ENCODE measurements at regions not wholly inside any gene's neighbourhood (a gene's known extent, or its start where the extent isn't known, plus 50 kb on each side); places are given as distances from the start of the nearest gene placed in this dataset.
"Not testable (repeated sequence)": the region's sequence is repeated elsewhere in the genome, so short reads cannot be mapped to it uniquely, and the experiment has no call there.

DNA sequence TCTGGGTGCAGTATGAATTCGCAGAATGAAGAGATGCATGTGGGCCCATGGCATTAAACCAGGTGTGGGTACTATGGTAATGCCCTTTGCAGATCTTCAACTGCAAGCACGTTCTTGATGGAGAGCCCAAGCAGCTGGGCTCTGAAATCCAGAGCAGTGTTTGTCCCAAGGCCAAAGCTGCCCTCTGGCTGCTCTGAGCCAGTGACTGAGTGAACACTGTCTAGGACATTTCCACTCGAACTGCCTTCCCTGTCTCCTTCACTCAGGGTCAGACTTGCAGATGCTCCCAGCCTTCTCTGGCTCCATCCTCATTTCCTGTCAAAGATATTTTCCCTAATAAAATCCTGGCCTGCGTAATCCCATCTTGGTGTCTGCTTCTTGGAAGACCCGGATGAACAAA lies 80.2 kb upstream of the GJB6 start:
- DNase-seq (ENCODE audit: low read depth) = no peak

DNA sequence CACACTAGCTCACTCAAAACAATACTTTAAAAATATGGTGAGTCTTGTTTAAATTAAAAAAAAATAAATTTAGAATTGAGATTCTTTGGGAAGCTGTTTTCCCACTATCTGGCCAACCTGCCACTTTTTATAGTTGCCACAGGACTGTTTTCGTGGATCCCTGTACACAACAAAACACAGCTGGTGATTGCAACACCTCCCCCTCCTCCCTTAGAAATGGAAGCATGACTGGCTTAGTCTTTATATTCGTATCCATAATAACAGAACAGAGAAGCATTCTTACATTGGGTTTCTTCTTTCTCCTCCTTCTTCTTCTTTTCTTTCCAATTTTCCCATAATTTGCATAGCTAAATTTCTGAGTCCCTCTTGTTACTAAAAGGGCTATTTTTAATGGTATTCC lies 79.5 kb upstream of the GJB6 start:
- no peak for DNase-seq (ENCODE audit: low read depth)

GRCh38 chr13:20311022-20311421 lies 78.9 kb upstream of the GJB6 start:
- no peak for DNase-seq (ENCODE audit: low read depth)

- DNase-seq (ENCODE audit: low read depth) = no peak
Measured at GRCh38 chr13:20306039-20306438, 73.9 kb upstream of the GJB6 start.

DNA sequence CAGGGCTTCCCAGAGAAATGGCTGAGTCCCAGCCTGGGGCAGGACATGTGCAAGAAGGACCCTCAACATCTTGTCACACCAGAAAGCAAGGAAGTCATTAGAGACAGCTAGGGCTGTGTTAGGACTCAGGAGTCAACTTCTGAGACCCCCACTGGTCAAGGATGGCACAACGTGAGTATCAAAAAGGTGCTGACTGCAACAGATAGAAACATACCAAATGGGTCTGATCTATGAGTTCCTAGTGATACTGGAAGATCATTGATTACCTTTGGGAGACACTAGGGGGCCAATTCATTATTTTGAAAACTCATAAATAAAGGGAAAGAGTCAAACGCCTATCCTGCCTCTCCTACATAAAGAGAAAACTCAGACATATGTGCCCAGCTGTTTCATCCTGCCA lies 73.5 kb upstream of the GJB6 start:
- DNase-seq (ENCODE audit: low read depth) = no peak

- DNase-seq (ENCODE audit: low read depth) = not testable (repeated sequence)
Measured at GRCh38 chr13:20304061-20304460, 71.9 kb upstream of the GJB6 start.

- DNase-seq (ENCODE audit: low read depth) = no peak
Measured at GRCh38 chr13:20303636-20304035, 71.5 kb upstream of the GJB6 start.

DNA sequence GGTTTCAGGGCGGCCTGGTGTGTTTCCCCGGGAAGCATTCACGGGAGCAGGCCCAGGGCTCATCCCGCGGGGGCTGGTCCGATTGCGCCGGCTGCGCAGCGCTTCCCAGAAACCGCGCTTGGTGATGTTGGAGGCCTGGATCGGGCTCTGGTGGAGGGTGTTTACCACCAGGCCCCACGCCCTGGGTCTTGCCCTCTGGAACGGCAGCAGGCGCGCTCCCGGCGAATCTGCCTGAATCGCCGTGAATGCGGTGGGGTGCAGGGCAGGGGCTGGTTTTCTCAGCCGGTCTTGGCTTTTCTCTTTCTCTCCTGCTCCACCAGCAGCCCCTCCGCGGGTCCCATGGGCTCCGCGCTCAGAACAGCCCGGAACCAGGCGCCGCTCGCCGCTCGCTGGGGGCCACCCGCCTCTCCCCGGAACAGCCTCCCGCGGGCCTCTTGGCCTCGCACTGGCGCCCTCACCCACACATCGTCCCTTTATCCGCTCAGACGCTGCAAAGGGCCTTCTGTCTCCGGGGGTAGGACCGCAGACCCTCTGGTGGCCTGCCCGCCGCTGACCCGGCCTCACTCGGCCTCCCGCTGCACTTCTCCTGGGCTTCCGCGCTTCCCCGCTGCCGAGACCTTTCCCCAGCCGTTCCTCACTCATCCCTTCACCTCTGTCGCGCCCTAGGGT lies 69.4 kb upstream of the GJB6 start:
- no peak for DNase-seq (ENCODE audit: low read depth)

DNA sequence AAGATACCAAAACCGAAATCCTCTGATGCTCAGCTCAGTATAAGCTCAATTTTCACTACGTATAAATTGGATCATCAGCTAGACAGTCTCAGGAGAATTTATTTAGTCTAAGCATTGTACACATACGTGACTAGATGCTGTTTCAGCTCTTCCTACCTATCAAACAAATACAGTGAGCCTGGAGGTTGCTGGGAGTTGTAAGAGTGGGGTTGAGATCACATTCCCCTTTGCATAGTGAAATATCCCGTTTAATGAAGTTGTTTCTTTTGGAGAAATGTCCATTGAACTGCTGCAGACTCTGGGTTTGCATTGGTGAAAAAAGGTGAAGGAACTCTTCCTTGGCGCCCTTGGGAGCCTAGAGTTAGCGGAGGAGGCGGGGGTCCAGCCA lies 68.9 kb upstream of the GJB6 start:
- DNase-seq (ENCODE audit: low read depth) = no peak

- no peak for DNase-seq (ENCODE audit: low read depth)
Measured at GRCh38 chr13:20297181-20297580, 65.1 kb upstream of the GJB6 start.

DNA sequence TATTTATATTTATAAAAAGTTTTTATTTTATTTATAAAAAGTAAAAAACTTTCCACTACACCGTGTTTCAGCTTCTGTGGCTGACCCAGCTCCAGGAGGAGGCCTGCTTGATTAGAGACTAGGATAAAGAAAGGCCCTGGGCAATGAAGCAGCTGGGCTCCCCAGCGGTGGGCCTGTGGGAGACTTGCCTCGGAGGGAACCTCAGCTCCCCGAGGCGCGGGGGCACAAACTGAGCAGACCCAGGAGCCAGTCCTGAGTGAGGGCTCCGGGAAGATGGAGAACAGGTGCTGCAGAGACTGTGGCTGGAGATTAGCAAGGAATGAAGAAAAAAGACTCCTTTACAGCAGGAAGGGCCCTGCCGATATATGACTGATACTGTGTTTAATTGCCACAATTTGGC lies 63.8 kb upstream of the GJB6 start:
- DNase-seq (ENCODE audit: low read depth) = no peak

GRCh38 chr13:20294497-20294896 lies 62.4 kb upstream of the GJB6 start:
- DNase-seq (ENCODE audit: low read depth) = no peak

- DNase-seq (ENCODE audit: low read depth) = not testable (repeated sequence)
Measured at GRCh38 chr13:20292301-20292700, 60.2 kb upstream of the GJB6 start.

- no peak for DNase-seq (ENCODE audit: low read depth)
Measured at GRCh38 chr13:20291675-20292074, 59.6 kb upstream of the GJB6 start.

GRCh38 chr13:20291037-20291436 lies 58.9 kb upstream of the GJB6 start:
- DNase-seq (ENCODE audit: low read depth) = no peak

DNA sequence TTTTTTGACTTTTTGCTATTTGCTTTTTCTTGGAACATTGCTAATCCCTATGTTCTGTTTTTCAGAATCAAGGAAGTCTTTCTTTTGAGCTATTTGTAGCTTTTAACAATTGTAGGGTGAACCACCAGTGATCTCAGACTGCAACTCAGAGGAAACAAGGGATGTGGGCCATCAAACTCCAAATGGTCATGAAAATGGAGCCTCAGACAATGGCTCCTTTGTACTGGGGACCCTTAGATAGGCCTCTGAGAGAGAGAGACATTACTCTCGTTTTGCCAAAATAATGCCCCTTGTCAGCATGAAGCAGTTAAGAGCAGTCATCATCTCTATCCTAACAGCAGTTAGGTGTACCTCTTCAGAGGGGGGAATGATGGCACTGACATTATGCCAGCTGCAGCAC lies 56.4 kb upstream of the GJB6 start:
- no peak for DNase-seq (ENCODE audit: low read depth)

DNA sequence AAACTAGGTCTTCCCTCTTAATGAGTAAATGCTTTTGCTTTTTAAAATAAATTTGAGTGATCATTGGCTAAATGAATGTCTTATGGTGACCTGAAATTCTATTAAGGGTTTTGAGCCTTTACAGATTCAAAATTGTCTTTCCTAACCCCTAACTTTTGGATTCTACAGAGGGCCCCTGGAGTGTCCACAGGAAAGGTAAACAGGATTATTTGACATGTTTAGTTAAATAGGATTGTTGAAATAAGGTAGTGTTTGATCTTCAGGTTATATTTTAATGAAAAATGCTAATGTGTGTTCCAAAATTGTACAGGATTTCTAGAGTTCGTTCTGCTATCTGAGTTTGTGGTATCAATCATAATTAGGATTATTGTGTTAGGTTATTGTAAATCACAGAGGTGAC lies 55.9 kb upstream of the GJB6 start:
- no peak for DNase-seq (ENCODE audit: low read depth)

DNA sequence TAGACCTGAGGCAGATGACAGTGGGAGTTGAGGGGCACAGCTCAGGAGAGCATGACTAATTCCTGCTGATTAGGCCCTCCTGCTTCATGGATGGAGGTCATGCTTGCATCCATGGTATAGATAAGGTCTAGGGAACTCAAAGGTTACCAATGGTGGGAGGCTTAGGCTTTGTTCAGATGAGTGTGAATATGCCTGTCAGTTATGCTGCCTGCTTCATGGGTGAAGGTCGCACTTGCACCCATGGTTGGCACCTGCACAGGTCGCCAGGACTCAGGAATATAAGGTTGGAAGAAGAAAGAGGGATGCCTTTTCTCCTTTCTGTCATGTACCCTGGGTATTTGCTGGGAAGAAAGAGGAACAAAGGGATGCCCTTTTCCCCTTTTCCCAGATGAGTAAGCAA lies 53.4 kb upstream of the GJB6 start:
- DNase-seq (ENCODE audit: low read depth) = no peak
